GM12891 (cell line): ENCODE measurements at regions not wholly inside any gene's neighbourhood (a gene's known extent, or its start where the extent isn't known, plus 50 kb on each side); places are given as distances from the start of the nearest gene placed in this dataset.

Experiments used
- DNase-seq: peaks from one replicate; pipeline ENCODE4 v3.0.0; 2011; ENCODE audit warnings: low spot score; ENCODE audit not compliant: insufficient read length
- FAIRE-seq: peaks from 2 replicates; lab custom pipeline; 2011; peaks lifted over from hg19 to GRCh38; lab: Jason Lieb, UNC
- PAX5 ChIP-seq: IDR thresholded peaks from 2 replicates; pipeline ENCODE4 v1.6.1; 2011; ENCODE audit warnings: low read length, moderate library complexity, mild to moderate bottlenecking; ENCODE audit not compliant: insufficient read depth, severe bottlenecking
- POLR2A ChIP-seq: IDR thresholded peaks from 2 replicates; pipeline ENCODE4 v1.6.1; 2011; ENCODE audit warnings: low read depth, low read length, control low read depth
- POLR2AphosphoS5 ChIP-seq: IDR thresholded peaks from 2 replicates; pipeline ENCODE4 v1.6.1; 2011; ENCODE audit warnings: low read depth, low read length, control low read depth
- POU2F2 ChIP-seq: IDR thresholded peaks from 2 replicates; pipeline ENCODE4 v1.6.1; 2011; ENCODE audit warnings: low read depth, mild to moderate bottlenecking, control low read depth, low read length, moderate library complexity
- SPI1 ChIP-seq: IDR thresholded peaks from 2 replicates; pipeline ENCODE4 v1.6.1; 2011; ENCODE audit warnings: low read depth, low read length, control low read depth
- TAF1 ChIP-seq: IDR thresholded peaks from 2 replicates; pipeline ENCODE4 v1.6.1; 2011; ENCODE audit warnings: low read depth, low read length, control low read depth

DNA sequence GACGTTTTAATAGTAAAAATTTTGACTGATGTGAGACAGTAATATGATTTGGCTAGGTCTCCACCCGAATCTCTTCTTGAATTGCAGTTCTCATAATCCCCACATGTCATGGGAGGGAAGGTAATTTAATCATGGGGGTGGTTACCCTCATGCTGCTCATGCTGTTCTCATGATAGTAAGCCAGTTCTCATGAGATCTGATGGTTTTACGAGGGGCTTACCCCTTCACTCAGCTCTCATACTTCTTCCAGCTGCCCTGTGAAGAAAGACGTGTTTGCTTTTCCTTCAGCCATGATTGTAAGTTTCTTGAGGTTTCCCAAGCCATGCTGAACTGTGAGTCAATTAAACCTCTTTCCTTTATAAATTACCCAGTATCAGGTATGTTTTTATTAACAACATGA, 327.0 kb upstream of the CDH7 start:
- TF ChIP-seq TAF1 (no peak), POU2F2 (no peak), POLR2AphosphoS5 (no peak), PAX5 (no peak), POLR2A (no peak), SPI1 (no peak)
- no peak for FAIRE-seq
- DNase-seq = no peak

DNA sequence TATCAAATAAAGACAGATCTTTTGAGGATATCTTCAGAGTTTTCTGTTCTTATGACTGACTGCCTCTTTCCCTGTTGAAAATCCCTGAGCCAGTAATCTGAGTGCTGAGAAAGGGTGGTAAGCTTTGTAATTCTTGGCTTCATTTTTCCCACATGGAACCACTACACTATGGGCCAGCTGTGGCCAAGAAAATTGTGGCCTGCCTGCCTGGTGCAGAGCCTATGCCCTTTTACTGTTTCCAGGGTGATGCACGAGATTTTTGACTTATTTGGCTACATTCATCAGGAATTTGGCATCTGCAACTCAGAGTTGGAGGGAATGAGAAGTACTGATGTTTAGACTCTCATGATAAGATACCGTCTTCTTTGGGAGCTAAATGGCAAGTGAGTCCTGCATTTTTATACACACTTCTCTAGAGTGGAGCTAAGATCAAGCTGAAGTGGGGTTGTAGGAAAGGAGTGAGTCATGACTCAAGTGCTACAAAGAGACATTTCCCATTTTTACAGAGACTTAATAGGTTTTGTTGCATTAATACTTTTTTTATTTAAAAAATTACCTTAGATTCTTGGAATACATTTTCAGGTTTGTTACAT, 328.2 kb upstream of the CDH7 start:
- DNase-seq (no peak), FAIRE-seq (no peak)
- TF ChIP-seq POLR2AphosphoS5 (no peak), POU2F2 (no peak), SPI1 (no peak), POLR2A (no peak), PAX5 (no peak), TAF1 (no peak)

- DNase-seq = no peak
- TF ChIP-seq POLR2A = no peak
- TF ChIP-seq POU2F2 = no peak
- TF ChIP-seq TAF1 = no peak
- no peak for TF ChIP-seq PAX5
- no peak for TF ChIP-seq POLR2AphosphoS5
- TF ChIP-seq SPI1 = no peak
- no peak for FAIRE-seq
Measured at GRCh38 chr18:65415098-65415497, 335.7 kb upstream of the CDH7 start.

GRCh38 chr18:65414501-65414900, 336.3 kb upstream of the CDH7 start:
- no peak for TF ChIP-seq PAX5
- no peak for TF ChIP-seq POU2F2
- no peak for TF ChIP-seq TAF1
- no peak for TF ChIP-seq POLR2AphosphoS5
- no peak for TF ChIP-seq POLR2A
- no peak for TF ChIP-seq SPI1
- no peak for FAIRE-seq
- DNase-seq = no peak

- DNase-seq (no peak), FAIRE-seq (no peak)
- TF ChIP-seq SPI1 = no peak
- no peak for TF ChIP-seq POU2F2
- no peak for TF ChIP-seq POLR2A
- no peak for TF ChIP-seq PAX5
- no peak for TF ChIP-seq POLR2AphosphoS5
- TF ChIP-seq TAF1 = no peak
Measured at GRCh38 chr18:65411061-65411460, 339.8 kb upstream of the CDH7 start.

GRCh38 chr18:65409261-65409660, 341.6 kb upstream of the CDH7 start:
- FAIRE-seq = no peak
- no peak for TF ChIP-seq TAF1
- TF ChIP-seq POLR2AphosphoS5 = no peak
- no peak for TF ChIP-seq POLR2A
- TF ChIP-seq SPI1 = no peak
- TF ChIP-seq PAX5 = no peak
- no peak for TF ChIP-seq POU2F2
- DNase-seq = no peak

- DNase-seq (no peak), FAIRE-seq (no peak)
- TF ChIP-seq PAX5 (no peak), TAF1 (no peak), POLR2A (no peak), POLR2AphosphoS5 (no peak), SPI1 (no peak), POU2F2 (no peak)
Measured at GRCh38 chr18:65403534-65403933, 347.3 kb upstream of the CDH7 start.

DNA sequence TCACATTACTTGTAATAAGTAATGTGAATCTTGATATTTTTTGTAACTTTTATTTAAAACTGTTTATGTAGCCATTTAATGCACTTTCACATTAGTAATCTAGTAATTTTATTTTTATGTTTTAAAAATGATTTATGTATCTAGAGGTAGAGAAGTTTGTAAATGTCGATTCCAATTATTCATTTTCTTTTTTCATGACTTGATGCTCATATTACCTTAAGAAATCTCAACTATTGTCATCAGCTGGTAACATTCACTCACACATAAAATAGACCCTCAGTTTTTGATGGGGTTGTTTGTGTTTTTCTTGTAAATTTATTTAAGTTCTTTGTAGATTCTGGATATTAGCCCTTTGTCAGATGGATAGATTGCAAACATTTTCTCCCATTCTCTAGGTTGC, 351.7 kb upstream of the CDH7 start:
- no peak for TF ChIP-seq SPI1
- no peak for TF ChIP-seq POLR2A
- TF ChIP-seq POU2F2 = no peak
- TF ChIP-seq TAF1 = no peak
- TF ChIP-seq PAX5 = no peak
- no peak for TF ChIP-seq POLR2AphosphoS5
- DNase-seq (no peak), FAIRE-seq (no peak)

DNA sequence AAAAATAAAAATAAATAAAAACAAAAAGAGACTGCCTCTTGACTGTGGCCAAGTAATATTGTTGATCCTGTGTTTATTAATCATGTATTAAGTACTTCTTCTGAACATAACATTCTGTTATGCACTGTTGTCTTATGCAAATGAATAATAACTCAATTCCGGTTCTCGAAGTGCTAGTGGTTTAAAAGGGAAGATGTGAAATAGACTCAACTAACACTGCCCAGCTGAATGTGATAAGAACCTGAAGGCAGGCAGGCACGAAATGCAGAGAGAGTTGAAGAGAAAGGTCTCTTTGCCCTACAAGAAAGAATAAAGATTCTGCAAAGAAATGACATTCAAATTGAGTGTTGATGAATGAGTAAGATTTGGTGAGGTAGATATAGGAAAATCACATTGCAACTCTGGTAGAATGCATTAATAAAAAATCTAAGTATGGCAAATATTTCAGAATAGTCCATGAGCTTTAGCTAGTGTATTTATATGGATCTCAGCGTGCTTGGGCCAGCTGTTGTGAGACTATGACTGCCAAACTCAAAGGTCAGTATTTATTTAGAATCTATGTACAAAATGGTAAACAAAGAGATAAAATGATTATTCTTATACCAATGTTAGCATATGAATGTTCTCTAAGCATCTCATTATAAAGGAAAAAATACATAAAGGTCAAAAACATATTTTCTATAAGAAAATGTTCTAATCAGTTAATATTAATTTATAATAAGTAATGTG, 352.3 kb upstream of the CDH7 start:
- FAIRE-seq (no peak), DNase-seq (no peak)
- TF ChIP-seq SPI1 (no peak), POLR2AphosphoS5 (no peak), POU2F2 (no peak), POLR2A (no peak), PAX5 (no peak), TAF1 (no peak)
